ENCODE measurements at regions not wholly inside any gene's neighbourhood (a gene's known extent, or its start where the extent isn't known, plus 50 kb on each side); places are given as distances from the start of the nearest gene placed in this dataset.

DNA sequence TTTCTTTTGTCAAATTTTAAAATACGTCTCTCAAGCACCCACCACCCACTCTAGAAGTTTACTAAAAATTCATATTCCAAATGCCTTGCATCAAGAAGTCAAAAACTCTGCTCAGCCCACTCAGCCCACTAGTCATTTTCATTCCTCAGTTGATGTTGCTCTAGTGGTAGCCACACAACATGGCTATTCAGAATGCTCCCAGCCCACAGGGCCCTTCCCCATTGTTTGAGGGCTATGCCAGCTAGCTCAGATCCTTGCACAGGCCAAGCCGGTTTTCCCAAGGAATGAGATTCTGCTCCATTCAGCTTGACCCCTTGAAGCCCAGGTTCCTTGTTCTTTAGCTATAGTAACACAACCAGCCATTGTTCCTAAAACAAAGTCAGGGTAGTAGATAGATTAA is 297.5 kb upstream of the RASGEF1B start:
- TF ChIP-seq, protein P1, sequence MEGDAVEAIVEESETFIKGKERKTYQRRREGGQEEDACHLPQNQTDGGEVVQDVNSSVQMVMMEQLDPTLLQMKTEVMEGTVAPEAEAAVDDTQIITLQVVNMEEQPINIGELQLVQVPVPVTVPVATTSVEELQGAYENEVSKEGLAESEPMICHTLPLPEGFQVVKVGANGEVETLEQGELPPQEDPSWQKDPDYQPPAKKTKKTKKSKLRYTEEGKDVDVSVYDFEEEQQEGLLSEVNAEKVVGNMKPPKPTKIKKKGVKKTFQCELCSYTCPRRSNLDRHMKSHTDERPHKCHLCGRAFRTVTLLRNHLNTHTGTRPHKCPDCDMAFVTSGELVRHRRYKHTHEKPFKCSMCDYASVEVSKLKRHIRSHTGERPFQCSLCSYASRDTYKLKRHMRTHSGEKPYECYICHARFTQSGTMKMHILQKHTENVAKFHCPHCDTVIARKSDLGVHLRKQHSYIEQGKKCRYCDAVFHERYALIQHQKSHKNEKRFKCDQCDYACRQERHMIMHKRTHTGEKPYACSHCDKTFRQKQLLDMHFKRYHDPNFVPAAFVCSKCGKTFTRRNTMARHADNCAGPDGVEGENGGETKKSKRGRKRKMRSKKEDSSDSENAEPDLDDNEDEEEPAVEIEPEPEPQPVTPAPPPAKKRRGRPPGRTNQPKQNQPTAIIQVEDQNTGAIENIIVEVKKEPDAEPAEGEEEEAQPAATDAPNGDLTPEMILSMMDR (IDR thresholded peaks at IDR 0.05) = no peak
- TF ChIP-seq POLR2A (IDR thresholded peaks at IDR 0.05) = no peak

Data from esophagus squamous epithelium (tissue), 4 donors.